Liver (tissue), 8 donors: ENCODE measurements at regions not wholly inside any gene's neighbourhood (a gene's known extent, or its start where the extent isn't known, plus 50 kb on each side); places are given as distances from the start of the nearest gene placed in this dataset.

Source experiments
- DNase-seq: peaks from one replicate; pipeline ENCODE4 v3.0.0-alpha.2; 2017; ENCODE audit warnings: low spot score
- H3K27ac ChIP-seq, 2 donors: one replicate each; pipeline ENCODE4 v1.7.0; 2013; ENCODE audit warnings: inconsistent platforms in 2 of 2, low read length in 2 of 2, control low read depth in 1 of 2, low read depth in 1 of 2, mild to moderate bottlenecking in 1 of 2
- H3K27me3 ChIP-seq, 4 donors: one replicate each; pipeline versions ENCODE4 v1.6.1 to v1.7.0; 2013; ENCODE audit warnings: low read length in 3 of 4, inconsistent platforms in 1 of 4, mild to moderate bottlenecking in 1 of 4, moderate library complexity in 1 of 4; ENCODE audit not compliant: control insufficient read depth in 4 of 4, insufficient read depth in 4 of 4
- H3K36me3 ChIP-seq, 4 donors: one replicate each; pipeline versions ENCODE4 v1.6.1 to v1.7.0; 2013; ENCODE audit warnings: low read length in 3 of 4, mild to moderate bottlenecking in 3 of 4, low read depth in 1 of 4, moderate library complexity in 1 of 4; ENCODE audit not compliant: control insufficient read depth in 4 of 4, insufficient read depth in 3 of 4
- H3K4me1 ChIP-seq, 4 donors: one replicate each; pipeline versions ENCODE4 v1.6.1 to v1.7.0; 2013; ENCODE audit warnings: low read length in 3 of 4, mild to moderate bottlenecking in 3 of 4, moderate library complexity in 1 of 4; ENCODE audit not compliant: control insufficient read depth in 4 of 4, insufficient read depth in 4 of 4
- H3K4me3 ChIP-seq, 3 donors: one replicate each; pipeline versions ENCODE4 v1.6.1 to v1.7.0; 2013; ENCODE audit warnings: low read length in 3 of 3, control low read depth in 1 of 3, low read depth in 1 of 3, mild to moderate bottlenecking in 1 of 3
- H3K9ac ChIP-seq, 2 donors: one replicate each; pipeline ENCODE4 v1.7.0; 2013; ENCODE audit warnings: low read length in 2 of 2, mild to moderate bottlenecking in 2 of 2, moderate library complexity in 2 of 2, control low read depth in 1 of 2, low read depth in 1 of 2
- H3K9me3 ChIP-seq, 4 donors: one replicate each; pipeline versions ENCODE4 v1.6.1 to v1.7.0; 2013; ENCODE audit warnings: low read length in 3 of 4; ENCODE audit not compliant: control insufficient read depth in 4 of 4
- CTCF ChIP-seq: fragments of 150-350 bp; IDR thresholded peaks from 2 replicates; pipeline ENCODE4 v1.5.1; 2017; ENCODE audit warnings: improper control_type of control experiment, low read depth, low read length; ENCODE audit not compliant: missing input control
- EGR1 ChIP-seq, 2 donors: IDR thresholded peaks; 2 replicates each; pipeline ENCODE4 v1.6.1; 2016 to 2018; ENCODE audit warnings: antibody characterized with exemption in 2 of 2, low read depth in 2 of 2
- FOXA1 ChIP-seq: IDR thresholded peaks from 2 replicates; pipeline ENCODE4 v1.6.1; 2016; ENCODE audit warnings: antibody characterized with exemption
- FOXA2 ChIP-seq: IDR thresholded peaks from 2 replicates; pipeline ENCODE4 v1.6.1; 2016; ENCODE audit warnings: antibody characterized with exemption
- GABPA ChIP-seq, 2 donors: IDR thresholded peaks in 1 of 2; conservative IDR thresholded peaks in 1 of 2; 2 replicates each; pipeline ENCODE4 v1.6.1; 2016; ENCODE audit warnings: antibody characterized with exemption in 2 of 2, mild to moderate bottlenecking in 1 of 2, moderate library complexity in 1 of 2
- HNF4A ChIP-seq, 2 donors: conservative IDR thresholded peaks; 2 replicates each; pipeline ENCODE4 v1.6.1; 2016; ENCODE audit warnings: antibody characterized with exemption in 2 of 2, mild to moderate bottlenecking in 2 of 2
- HNF4G ChIP-seq: IDR thresholded peaks from 2 replicates; pipeline ENCODE4 v1.6.1; 2016; ENCODE audit warnings: antibody characterized with exemption
- JUND ChIP-seq, 2 donors: IDR thresholded peaks; 2 replicates each; pipeline ENCODE4 v1.6.1; 2016; ENCODE audit warnings: antibody characterized with exemption in 2 of 2
- MAX ChIP-seq: IDR thresholded peaks from 2 replicates; pipeline ENCODE4 v1.6.1; 2016; ENCODE audit warnings: antibody characterized with exemption
- NR2F2 ChIP-seq: IDR thresholded peaks from 2 replicates; pipeline ENCODE4 v1.6.1; 2016; ENCODE audit warnings: antibody characterized with exemption
- RAD21 ChIP-seq, 2 donors: IDR thresholded peaks; 2 replicates each; pipeline ENCODE4 v1.6.1; 2016; ENCODE audit warnings: antibody characterized with exemption in 2 of 2, mild to moderate bottlenecking in 2 of 2
- RXRA ChIP-seq, 2 donors: IDR thresholded peaks; 2 replicates each; pipeline ENCODE4 v1.6.1; 2017 to 2018; ENCODE audit warnings: antibody characterized with exemption in 2 of 2, mild to moderate bottlenecking in 1 of 2
- YY1 ChIP-seq: IDR thresholded peaks from 2 replicates; pipeline ENCODE4 v1.6.1; 2016; ENCODE audit warnings: antibody characterized with exemption, mild to moderate bottlenecking
- ZBTB33 ChIP-seq: IDR thresholded peaks from 2 replicates; pipeline ENCODE4 v1.6.1; 2016; ENCODE audit warnings: antibody characterized with exemption
- WGBS: extraction: QIAGEN DNeasy Blood & Tissue Kit; methylation state at CpG from one replicate; pipeline ENCODE4 v1.1.7; 2013; 5-methylcytosine and 5-hydroxymethylcytosine counted together
- donor health status: healthy.
- donor health status: healthy.
- donor health status: healthy.
- donor health status: healthy.
- donor health status: healthy.

GRCh38 chr6:62746968-62747367, 460.9 kb upstream of the KHDRBS2 start (continued):
- TF ChIP-seq ZBTB33 (no peak), YY1 (no peak), MAX (no peak), HNF4G (no peak)

- Histone ChIP-seq H3K36me3 (no peaks in the 10 kb centered on the region), H3K9me3 (no peaks in the 10 kb centered on the region), H3K4me1 (no peaks in the 10 kb centered on the region), H3K9ac (no peak overlapping the region), H3K4me3 (no peak overlapping the region), H3K27me3 (no peaks in the 10 kb centered on the region), H3K27ac (no peak overlapping the region)
- no peak for DNase-seq
- no peak for TF ChIP-seq HNF4G
- TF ChIP-seq FOXA1 = no peak
- no peak for TF ChIP-seq JUND (IDR thresholded peaks at IDR 0.05)
- no peak for TF ChIP-seq YY1
- no peak for TF ChIP-seq RAD21 (IDR thresholded peaks at IDR 0.05)
- TF ChIP-seq NR2F2 = no peak
- no peak for TF ChIP-seq HNF4A (conservative IDR thresholded peaks at IDR 0.05)
- TF ChIP-seq FOXA2 = no peak
- TF ChIP-seq GABPA (IDR thresholded peaks at IDR 0.05 in 1 of 2, conservative IDR thresholded peaks at IDR 0.05 in 1 of 2) = no peak
These were observed 460.1 kb upstream of the KHDRBS2 start for GRCh38 chr6:62746161-62746560.

- H3K4me3 ChIP-seq = no peak overlapping the region
- no peaks in the 10 kb centered on the region for H3K4me1 ChIP-seq
- no peak overlapping the region for H3K27ac ChIP-seq
- H3K9ac ChIP-seq = no peak overlapping the region
- no peaks in the 10 kb centered on the region for H3K9me3 ChIP-seq
- DNase-seq = no peak
- no peaks in the 10 kb centered on the region for H3K27me3 ChIP-seq
- H3K36me3 ChIP-seq = no peaks in the 10 kb centered on the region
- WGBS = 84% methylated on average over 5 of the region's 5 CpGs
- TF ChIP-seq HNF4A (conservative IDR thresholded peaks at IDR 0.05) (no peak), JUND (IDR thresholded peaks at IDR 0.05) (no peak), YY1 (no peak), EGR1 (IDR thresholded peaks at IDR 0.05; ENCODE audit: low read depth in 2 of 2) (no peak), ZBTB33 (no peak), FOXA1 (no peak), CTCF (no peak), RXRA (IDR thresholded peaks at IDR 0.05) (no peak)
These were observed 454.6 kb upstream of the KHDRBS2 start for GRCh38 chr6:62740596-62740995.
